SK-N-SH (cell line): ENCODE measurements at regions not wholly inside any gene's neighbourhood (a gene's known extent, or its start where the extent isn't known, plus 50 kb on each side); places are given as distances from the start of the nearest gene placed in this dataset.
"Not testable (repeated sequence)": the region's sequence is repeated elsewhere in the genome, so short reads cannot be mapped to it uniquely, and the experiment has no call there.

ENCODE experiments used
- CTCF ChIA-PET: fragments of 300-600, 350-600 bp; formaldehyde crosslinking; extraction: SDS; loops from one replicate; lab custom pipeline; 2021; lab: Yijun Ruan, JAX
- POLR2A ChIA-PET: fragments of 350-600 bp; sonication (Branson Sonifier 250); formaldehyde crosslinking; extraction: SDS; loops from one replicate; lab custom pipeline; 2020; ENCODE audit warnings: antibody characterized with exemption, inconsistent platforms; lab: Yijun Ruan, JAX
- DNase-seq: peaks from one replicate; pipeline ENCODE4 v3.0.0; 2012
- H2AFZ ChIP-seq: fragments of 200-600 bp; sonication (generic); 2 replicates; pipeline ENCODE4 v1.8.1; 2016; ENCODE audit warnings: antibody characterized with exemption, mild to moderate bottlenecking, low read depth
- H3F3A ChIP-seq: fragments of 200-600 bp; sonication (generic); replicated peaks from 2 replicates; pipeline ENCODE3; 2016; ENCODE audit warnings: antibody characterized with exemption, mild to moderate bottlenecking; ENCODE audit not compliant: insufficient read depth
- H3K27ac ChIP-seq, 2 experiments: fragments of 200-500 bp in 1 of 2; fragments of 200-600 bp in 1 of 2; sonication (Bioruptor generic) in 1 of 2; sonication (generic), shearing (Covaris generic) in 1 of 2; 2 replicates each; pipeline versions ENCODE4 v1.5.1 to v1.6.1; 2014 to 2016; ENCODE audit warnings: low read depth in 2 of 2, inconsistent platforms in 1 of 2, low read length in 1 of 2, mild to moderate bottlenecking in 1 of 2, mixed read lengths in 1 of 2
- H3K27me3 ChIP-seq: fragments of 200-600 bp; sonication (generic), shearing (Covaris generic); 2 replicates; pipeline ENCODE4 v1.6.1; 2016; ENCODE audit warnings: mixed run types; ENCODE audit not compliant: insufficient read depth
- H3K36me3 ChIP-seq, 2 experiments: fragments of 200-500 bp in 1 of 2; fragments of 200-600 bp in 1 of 2; sonication (Bioruptor generic) in 1 of 2; sonication (generic) in 1 of 2; replicated peaks in 1 of 2; 2 replicates each; pipeline versions ENCODE3 to v1.5.1; 2014 to 2016; ENCODE audit warnings: low read length in 1 of 2, mild to moderate bottlenecking in 1 of 2; ENCODE audit not compliant: insufficient read depth in 2 of 2, control insufficient read depth in 1 of 2
- H3K4me1 ChIP-seq, 2 experiments: fragments of 200-500 bp in 1 of 2; fragments of 200-600 bp in 1 of 2; sonication (Bioruptor generic) in 1 of 2; sonication (generic), shearing (Covaris generic) in 1 of 2; 2 replicates each; pipeline versions ENCODE4 v1.5.1 to v1.6.1; 2014 to 2016; ENCODE audit warnings: low read depth in 1 of 2, low read length in 1 of 2, mixed run types in 1 of 2; ENCODE audit not compliant: insufficient read depth in 2 of 2, control insufficient read depth in 1 of 2
- H3K4me2 ChIP-seq: fragments of 200-600 bp; sonication (generic), shearing (Covaris generic); 2 replicates; pipeline ENCODE4 v1.6.1; 2017; ENCODE audit warnings: mixed run types
- H3K4me3 ChIP-seq, 2 experiments: fragments of 200-500 bp in 1 of 2; fragments of 200-600 bp in 1 of 2; sonication (Bioruptor generic) in 1 of 2; sonication (generic), shearing (Covaris generic) in 1 of 2; 2 replicates each; pipeline versions ENCODE4 v1.5.1 to v1.8.1; 2014 to 2016; ENCODE audit warnings: low read depth in 2 of 2, inconsistent platforms in 1 of 2, low read length in 1 of 2, mild to moderate bottlenecking in 1 of 2, mixed read lengths in 1 of 2, moderate library complexity in 1 of 2
- H3K79me2 ChIP-seq: fragments of 200-600 bp; sonication (generic); 2 replicates; pipeline ENCODE4 v1.8.1; 2017; ENCODE audit warnings: mild to moderate bottlenecking; ENCODE audit not compliant: insufficient read depth
- H3K9ac ChIP-seq: fragments of 200-600 bp; sonication (generic); 2 replicates; pipeline ENCODE4 v1.6.1; 2017; ENCODE audit warnings: mixed run types
- H3K9me2 ChIP-seq: fragments of 200-600 bp; sonication (generic); 2 replicates; pipeline ENCODE4 v1.6.1; 2017; ENCODE audit warnings: mixed run types
- H3K9me3 ChIP-seq: fragments of 200-600 bp; sonication (generic); 2 replicates; pipeline ENCODE4 v1.6.1; 2017; ENCODE audit warnings: mixed run types, mild to moderate bottlenecking, moderate library complexity
- H4K20me1 ChIP-seq: fragments of 200-600 bp; sonication (generic); 2 replicates; pipeline ENCODE4 v1.6.1; 2017; ENCODE audit warnings: mild to moderate bottlenecking, mixed run types; ENCODE audit not compliant: insufficient read depth
- CTCF ChIP-seq: fragments of 200-600 bp; sonication (generic); IDR thresholded peaks from 2 replicates; pipeline ENCODE4 v1.6.1; 2017; ENCODE audit warnings: antibody characterized with exemption, mild to moderate bottlenecking, moderate library complexity
- ELF1 ChIP-seq: IDR thresholded peaks from 2 replicates; pipeline ENCODE4 v1.4.0; 2012
- EP300 ChIP-seq, 2 experiments: IDR thresholded peaks; 2 replicates each; pipeline versions ENCODE4 v1.4.0 to v1.6.1; 2012; ENCODE audit warnings: borderline replicate concordance in 1 of 2, low read depth in 1 of 2, low read length in 1 of 2
- FOSL2 ChIP-seq: IDR thresholded peaks from 2 replicates; pipeline ENCODE4 v1.4.0; 2012; ENCODE audit warnings: low read depth, mild to moderate bottlenecking, moderate library complexity, borderline replicate concordance
- FOXJ3 ChIP-seq: sonication (generic); formaldehyde crosslinking; IDR thresholded peaks from 2 replicates; pipeline ENCODE4 v1.5.1; 2020; ENCODE audit warnings: mild to moderate bottlenecking, missing genetic modification reagents
- MAX ChIP-seq: IDR thresholded peaks from 2 replicates; pipeline ENCODE4 v1.4.0; 2012; ENCODE audit warnings: low read depth
- NFIC ChIP-seq: IDR thresholded peaks from 2 replicates; pipeline ENCODE4 v1.4.0; 2012; ENCODE audit warnings: borderline replicate concordance
- NRF1 ChIP-seq: IDR thresholded peaks from 2 replicates; pipeline ENCODE4 v1.6.1; 2012; ENCODE audit warnings: low read depth, mild to moderate bottlenecking, low read length
- POLR2AphosphoS5 ChIP-seq: IDR thresholded peaks from 2 replicates; pipeline ENCODE4 v1.6.1; 2012; ENCODE audit warnings: low read depth, low read length
- RAD21 ChIP-seq: IDR thresholded peaks from 2 replicates; pipeline ENCODE4 v1.6.1; 2012; ENCODE audit warnings: mild to moderate bottlenecking, low read length
- TCF12 ChIP-seq: IDR thresholded peaks from 2 replicates; pipeline ENCODE4 v1.4.0; 2012
- whole genome bisulfite sequencing: methylation state at CpG from one replicate; pipeline ENCODE4 v1.1.6; 2017; ENCODE audit warnings: low lambda C conversion rate; 5-methylcytosine and 5-hydroxymethylcytosine counted together

GRCh38 chr16:87206646-87207451 is 110.3 kb downstream of the C16orf95 start:
- Histone ChIP-seq H3K27ac (no peak overlapping the region), H3K9ac (no peak overlapping the region)

GRCh38 chr16:87207509-87207908 is 109.7 kb downstream of the C16orf95 start:
- no peak overlapping the region for H3K4me2 ChIP-seq
- no peaks in the 10 kb centered on the region for H3K27me3 ChIP-seq
- 61% methylated on average over 7 of the region's 7 CpGs for WGBS
- no peaks in the 10 kb centered on the region for H4K20me1 ChIP-seq
- no peak for DNase-seq
- H3K9me3 ChIP-seq, result no peaks in the 10 kb centered on the region
- H3K4me1 ChIP-seq, result no peaks in the 10 kb centered on the region; a peak in 1 of 4 replicates
- no peak for TF ChIP-seq MAX
- no peak for TF ChIP-seq NRF1
- TF ChIP-seq ELF1, result no peak
- no peak for TF ChIP-seq NFIC
- no peak for TF ChIP-seq RAD21
- TF ChIP-seq EP300 (IDR thresholded peaks at IDR 0.05; ENCODE audit: borderline replicate concordance in 1 of 2, low read depth in 1 of 2, low read length in 1 of 2), result no peak
- H3K36me3 ChIP-seq, result no peaks in the 10 kb centered on the region
- no peak overlapping the region for H2AFZ ChIP-seq
- no peaks in the 10 kb centered on the region for H3K9me2 ChIP-seq
- no peak overlapping the region for H3K27ac ChIP-seq
- ChIA-PET CTCF (interaction anchor here (5.1 kb wide), 1 partner anchor 71 kb away, joined by 20 read pairs; no protein-coding TSS in a partner anchor), POLR2A (no interaction called here)
- no peak overlapping the region for H3K4me3 ChIP-seq
- no peak overlapping the region for H3K9ac ChIP-seq
- peaks cover 3% of the 10 kb centered on the region for H3F3A ChIP-seq
- H3K79me2 ChIP-seq, result no peaks in the 10 kb centered on the region

More at GRCh38 chr16:87206646-87207451, 110.3 kb downstream of the C16orf95 start:
- no peak for TF ChIP-seq CTCF
- Histone ChIP-seq H3K4me3 (no peak overlapping the region), H3K36me3 (no peaks in the 10 kb centered on the region), H4K20me1 (no peaks in the 10 kb centered on the region), H3K27me3 (no peaks in the 10 kb centered on the region), H3K4me1 (no peaks in the 10 kb centered on the region; a peak in 1 of 4 replicates), H3F3A (peaks cover 3% of the 10 kb centered on the region), H3K9me2 (no peaks in the 10 kb centered on the region), H2AFZ (no peak overlapping the region), H3K4me2 (no peak overlapping the region), H3K79me2 (no peaks in the 10 kb centered on the region), H3K9me3 (no peaks in the 10 kb centered on the region)
- CTCF ChIA-PET, result interaction anchor here (1.4 to 5.1 kb wide), 2 partner anchors 71 to 76 kb away, joined by 3 to 20 read pairs; no protein-coding TSS in a partner anchor
- POLR2A ChIA-PET, result no interaction called here
- 42% methylated on average over 14 of the region's 14 CpGs for WGBS
- DNase-seq, result no peak

DNA sequence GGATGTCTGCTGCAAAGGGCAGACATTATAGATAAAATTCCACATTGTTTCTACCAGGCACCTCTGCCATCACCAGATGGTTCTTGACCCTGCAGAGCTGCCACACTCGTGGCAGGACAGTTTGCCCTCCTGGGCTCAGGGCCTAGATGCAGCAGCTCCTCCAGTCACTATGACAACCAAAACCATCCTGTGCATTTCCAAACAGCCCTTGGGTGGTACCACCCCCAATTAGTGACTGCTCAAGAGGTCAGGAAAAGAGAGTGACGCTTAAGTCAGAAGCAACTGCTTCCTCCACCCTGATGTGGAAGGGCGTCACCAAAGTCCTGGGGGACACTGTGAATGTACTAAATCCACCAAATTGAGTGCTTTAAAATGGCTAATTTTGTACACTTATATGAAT is 109.2 kb downstream of the C16orf95 start:
- H2AFZ ChIP-seq, result no peak overlapping the region
- POLR2A ChIA-PET, result no interaction called here
- H3K27me3 ChIP-seq, result no peaks in the 10 kb centered on the region
- H4K20me1 ChIP-seq, result no peaks in the 10 kb centered on the region
- no peaks in the 10 kb centered on the region for H3K9me3 ChIP-seq
- H3K4me3 ChIP-seq, result no peak overlapping the region
- H3K9me2 ChIP-seq, result no peaks in the 10 kb centered on the region
- no peak overlapping the region for H3K27ac ChIP-seq
- no peaks in the 10 kb centered on the region; a peak in 1 of 4 replicates for H3K4me1 ChIP-seq
- no peak for TF ChIP-seq POLR2AphosphoS5
- no peak for TF ChIP-seq MAX
- TF ChIP-seq FOXJ3 (CRISPR knock-in tag), result no peak
- TF ChIP-seq FOSL2, result no peak
- TF ChIP-seq TCF12, result no peak
- H3K4me2 ChIP-seq, result no peak overlapping the region
- 58% methylated on average over 2 of the region's 3 CpGs for WGBS
- DNase-seq, result no peak
- no peaks in the 10 kb centered on the region for H3K79me2 ChIP-seq
- H3K9ac ChIP-seq, result no peak overlapping the region
- CTCF ChIA-PET, result interaction anchor here (5.1 kb wide), 1 partner anchor 70 kb away, joined by 20 read pairs; no protein-coding TSS in a partner anchor
- peaks cover 3% of the 10 kb centered on the region for H3F3A ChIP-seq
- H3K36me3 ChIP-seq, result no peaks in the 10 kb centered on the region

- not testable (repeated sequence) for H3K4me1 ChIP-seq
- CTCF ChIA-PET, result interaction anchor here (5.1 kb wide), 1 partner anchor 69 kb away, joined by 20 read pairs; no protein-coding TSS in a partner anchor
Observed at GRCh38 chr16:87208968-87209367, 108.2 kb downstream of the C16orf95 start.

More at GRCh38 chr16:87208968-87209367, 108.2 kb downstream of the C16orf95 start:
- H3F3A ChIP-seq, H4K20me1 ChIP-seq, H3K36me3 ChIP-seq, H3K4me3 ChIP-seq, H3K9me2 ChIP-seq, H3K27me3 ChIP-seq, H2AFZ ChIP-seq, H3K9ac ChIP-seq, H3K9me3 ChIP-seq, POLR2A ChIA-PET, H3K4me2 ChIP-seq, H3K27ac ChIP-seq, H3K79me2 ChIP-seq, DNase-seq: not testable (repeated sequence)
- WGBS, result 89% methylated on average over 5 of the region's 5 CpGs
